ENCODE measurements at regions not wholly inside any gene's neighbourhood (a gene's known extent, or its start where the extent isn't known, plus 50 kb on each side); places are given as distances from the start of the nearest gene placed in this dataset.

DNA sequence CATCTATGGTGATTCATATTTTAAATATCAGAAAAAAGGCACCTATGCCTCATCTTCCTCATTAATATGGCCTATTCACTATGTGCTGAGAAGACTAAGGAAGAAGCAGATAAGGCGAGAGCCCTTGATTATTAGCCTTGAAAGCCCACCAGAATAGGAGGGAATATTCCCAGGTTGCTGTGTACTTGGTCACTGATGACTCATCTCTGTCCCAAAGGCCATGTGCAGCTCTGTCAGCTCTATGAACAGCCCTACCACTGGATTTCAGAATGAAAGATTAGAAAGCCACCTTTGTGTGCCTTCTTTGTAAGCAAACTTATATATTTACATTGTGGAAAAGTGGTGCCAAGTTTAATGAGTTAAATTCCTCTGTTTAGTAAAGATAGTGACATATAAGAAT lies 211.5 kb downstream of the NFKBIZ start:
- H3K9me3 ChIP-seq (ENCODE audit: insufficient read depth, low read depth, low read length): no peaks in the 10 kb centered on the region
- H3K9ac ChIP-seq (ENCODE audit: low read depth, low read length, poor library complexity, severe bottlenecking): no peak overlapping the region
- H3K9me2 ChIP-seq (replicated peaks; ENCODE audit: low read depth, low read length): no peaks in the 10 kb centered on the region
- H3K36me3 ChIP-seq (ENCODE audit: insufficient read depth, low read length): no peaks in the 10 kb centered on the region
- no peak overlapping the region for H3K4me2 ChIP-seq (ENCODE audit: low read depth, low read length, poor library complexity, severe bottlenecking)
- H2AFZ ChIP-seq (ENCODE audit: low read length): no peak overlapping the region
- no peaks in the 10 kb centered on the region for H4K20me1 ChIP-seq (ENCODE audit: insufficient read depth, low read length, poor library complexity, severe bottlenecking)
- no peak overlapping the region for H3K4me3 ChIP-seq (ENCODE audit: low read length, poor library complexity, severe bottlenecking)
- no peaks in the 10 kb centered on the region for H3F3A ChIP-seq (ENCODE audit: low read depth)
- TF ChIP-seq, protein P1, sequence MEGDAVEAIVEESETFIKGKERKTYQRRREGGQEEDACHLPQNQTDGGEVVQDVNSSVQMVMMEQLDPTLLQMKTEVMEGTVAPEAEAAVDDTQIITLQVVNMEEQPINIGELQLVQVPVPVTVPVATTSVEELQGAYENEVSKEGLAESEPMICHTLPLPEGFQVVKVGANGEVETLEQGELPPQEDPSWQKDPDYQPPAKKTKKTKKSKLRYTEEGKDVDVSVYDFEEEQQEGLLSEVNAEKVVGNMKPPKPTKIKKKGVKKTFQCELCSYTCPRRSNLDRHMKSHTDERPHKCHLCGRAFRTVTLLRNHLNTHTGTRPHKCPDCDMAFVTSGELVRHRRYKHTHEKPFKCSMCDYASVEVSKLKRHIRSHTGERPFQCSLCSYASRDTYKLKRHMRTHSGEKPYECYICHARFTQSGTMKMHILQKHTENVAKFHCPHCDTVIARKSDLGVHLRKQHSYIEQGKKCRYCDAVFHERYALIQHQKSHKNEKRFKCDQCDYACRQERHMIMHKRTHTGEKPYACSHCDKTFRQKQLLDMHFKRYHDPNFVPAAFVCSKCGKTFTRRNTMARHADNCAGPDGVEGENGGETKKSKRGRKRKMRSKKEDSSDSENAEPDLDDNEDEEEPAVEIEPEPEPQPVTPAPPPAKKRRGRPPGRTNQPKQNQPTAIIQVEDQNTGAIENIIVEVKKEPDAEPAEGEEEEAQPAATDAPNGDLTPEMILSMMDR (conservative IDR thresholded peaks at IDR 0.05; ENCODE audit: low read length): no peak
- no peak for TF ChIP-seq EZH2phosphoT487 (IDR thresholded peaks at IDR 0.05; ENCODE audit: borderline replicate concordance)
- H3K27me3 ChIP-seq (ENCODE audit: insufficient read depth, low read length, poor library complexity, severe bottlenecking): no peaks in the 10 kb centered on the region
- H3K4me1 ChIP-seq (ENCODE audit: insufficient read depth, low read length, poor library complexity, severe bottlenecking): peaks cover 26% of the 10 kb centered on the region
- H3K79me2 ChIP-seq (ENCODE audit: insufficient read depth, low read length): no peaks in the 10 kb centered on the region

DNA sequence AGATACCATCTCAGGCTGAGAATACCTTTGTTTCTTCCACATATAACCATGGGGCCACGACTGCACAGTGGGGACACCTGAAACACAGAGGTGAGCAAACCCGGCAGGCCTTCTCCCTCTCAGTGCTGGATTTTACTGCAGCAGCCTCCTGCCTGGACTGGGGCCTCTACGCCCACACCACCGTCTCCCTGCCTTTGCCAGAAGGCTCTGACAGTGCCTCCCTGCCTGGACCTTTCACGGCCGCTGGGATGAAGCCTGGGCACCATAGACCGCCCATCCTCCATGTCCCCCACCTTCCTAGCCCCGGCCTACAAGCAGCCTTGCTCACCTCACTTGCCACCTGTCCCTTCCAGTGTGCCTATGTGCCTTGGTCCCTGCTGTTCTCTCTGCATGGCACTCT lies 214.3 kb downstream of the NFKBIZ start:
- Histone ChIP-seq H3K9ac (ENCODE audit: low read depth, low read length, poor library complexity, severe bottlenecking) (no peak overlapping the region), H3K4me2 (ENCODE audit: low read depth, low read length, poor library complexity, severe bottlenecking) (no peak overlapping the region), H3K4me3 (ENCODE audit: low read length, poor library complexity, severe bottlenecking) (no peak overlapping the region), H3K36me3 (ENCODE audit: insufficient read depth, low read length) (no peaks in the 10 kb centered on the region), H3K9me3 (ENCODE audit: insufficient read depth, low read depth, low read length) (no peaks in the 10 kb centered on the region), H3F3A (ENCODE audit: low read depth) (no peaks in the 10 kb centered on the region), H3K4me1 (ENCODE audit: insufficient read depth, low read length, poor library complexity, severe bottlenecking) (peaks cover 21% of the 10 kb centered on the region), H2AFZ (ENCODE audit: low read length) (no peak overlapping the region), H3K9me2 (replicated peaks; ENCODE audit: low read depth, low read length) (no peaks in the 10 kb centered on the region), H3K79me2 (ENCODE audit: insufficient read depth, low read length) (no peaks in the 10 kb centered on the region), H3K27me3 (ENCODE audit: insufficient read depth, low read length, poor library complexity, severe bottlenecking) (no peaks in the 10 kb centered on the region), H4K20me1 (ENCODE audit: insufficient read depth, low read length, poor library complexity, severe bottlenecking) (no peaks in the 10 kb centered on the region)
- no peak for TF ChIP-seq EZH2phosphoT487 (IDR thresholded peaks at IDR 0.05; ENCODE audit: borderline replicate concordance)
- TF ChIP-seq, protein P1 (conservative IDR thresholded peaks at IDR 0.05; ENCODE audit: low read length): no peak

DNA sequence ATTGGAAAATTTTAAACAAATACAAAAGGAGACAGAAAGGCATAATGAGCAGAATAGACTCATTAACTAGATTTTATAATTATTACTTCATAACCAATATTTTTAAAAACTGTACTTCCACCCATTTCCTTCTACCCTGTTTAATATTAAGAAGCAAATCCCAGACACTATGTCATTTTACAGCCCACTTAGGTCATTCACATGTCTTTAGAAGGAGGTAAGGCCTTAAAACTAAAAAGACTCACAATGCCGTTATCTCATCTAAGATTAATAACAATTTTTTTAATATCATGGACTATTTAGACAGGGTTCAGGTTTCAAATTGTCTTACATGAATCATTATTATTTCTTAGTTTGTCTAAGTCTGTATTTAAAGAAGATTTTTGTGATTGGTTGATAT lies 217.2 kb downstream of the NFKBIZ start:
- no peak overlapping the region for H3K4me2 ChIP-seq (ENCODE audit: low read depth, low read length, poor library complexity, severe bottlenecking)
- H4K20me1 ChIP-seq (ENCODE audit: insufficient read depth, low read length, poor library complexity, severe bottlenecking): no peaks in the 10 kb centered on the region
- H3F3A ChIP-seq (ENCODE audit: low read depth): no peaks in the 10 kb centered on the region
- H3K36me3 ChIP-seq (ENCODE audit: insufficient read depth, low read length): no peaks in the 10 kb centered on the region
- no peaks in the 10 kb centered on the region; the same call in 1 of the 2 replicates for H3K9me3 ChIP-seq (ENCODE audit: insufficient read depth, low read depth, low read length)
- no peaks in the 10 kb centered on the region for H3K9me2 ChIP-seq (replicated peaks; ENCODE audit: low read depth, low read length)
- H3K4me3 ChIP-seq (ENCODE audit: low read length, poor library complexity, severe bottlenecking): no peak overlapping the region
- H3K27me3 ChIP-seq (ENCODE audit: insufficient read depth, low read length, poor library complexity, severe bottlenecking): no peaks in the 10 kb centered on the region
- TF ChIP-seq, protein P1 (conservative IDR thresholded peaks at IDR 0.05; ENCODE audit: low read length): no peak
- TF ChIP-seq EZH2phosphoT487 (IDR thresholded peaks at IDR 0.05; ENCODE audit: borderline replicate concordance): no peak
- no peak overlapping the region for H2AFZ ChIP-seq (ENCODE audit: low read length)
- no peak overlapping the region for H3K9ac ChIP-seq (ENCODE audit: low read depth, low read length, poor library complexity, severe bottlenecking)
- H3K4me1 ChIP-seq (ENCODE audit: insufficient read depth, low read length, poor library complexity, severe bottlenecking): peaks cover 9% of the 10 kb centered on the region
- no peaks in the 10 kb centered on the region for H3K79me2 ChIP-seq (ENCODE audit: insufficient read depth, low read length)

Measured in Loucy (cell line).